ENCODE measurements at regions not wholly inside any gene's neighbourhood (a gene's known extent, or its start where the extent isn't known, plus 50 kb on each side); places are given as distances from the start of the nearest gene placed in this dataset.
A peak's percentile ranks its signal among the peaks of the same experiment; 100 is the strongest.
"Not testable (repeated sequence)": the region's sequence is repeated elsewhere in the genome, so short reads cannot be mapped to it uniquely, and the experiment has no call there.

DNA sequence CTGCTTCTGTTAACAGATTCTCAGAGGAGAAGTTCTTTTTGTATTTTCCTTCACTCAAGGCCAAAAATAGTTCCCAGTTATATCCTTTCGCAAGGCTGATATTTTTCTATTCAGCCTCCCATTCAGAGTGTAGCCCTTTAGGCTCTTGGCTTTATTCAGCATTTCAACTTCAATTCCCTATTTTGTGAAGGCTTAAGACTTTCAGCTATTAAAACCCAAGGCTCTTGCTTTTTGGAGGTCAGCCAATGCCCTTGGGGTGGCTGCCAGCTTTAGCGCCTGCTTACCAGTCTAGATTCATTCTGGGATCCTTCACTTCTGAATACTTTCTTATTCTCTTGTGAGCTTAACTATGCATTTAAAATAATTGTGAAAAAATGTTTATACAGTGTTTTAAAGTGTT lies 57.3 kb upstream of the ADGRA3 start:
- FAIRE-seq: no peak

DNA sequence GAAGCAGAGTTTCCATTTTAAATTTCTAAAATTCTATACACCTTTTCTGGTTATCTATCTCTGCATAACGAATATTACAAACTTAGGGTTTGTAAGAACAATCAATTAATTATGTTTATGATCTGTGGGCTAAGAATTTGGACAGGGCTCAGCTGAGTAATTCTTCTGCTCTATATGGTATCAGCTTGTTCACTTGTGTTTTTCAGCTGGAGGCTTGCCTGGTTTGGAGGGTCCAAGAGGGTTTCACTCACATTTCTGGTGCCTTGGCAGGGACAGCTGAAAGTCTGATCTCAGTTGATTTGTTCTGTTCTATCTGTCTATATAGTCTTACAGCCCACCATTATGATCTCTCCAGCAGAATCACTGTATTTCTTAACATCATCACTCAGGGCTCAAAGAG lies 57.8 kb upstream of the ADGRA3 start:
- FAIRE-seq: no peak

DNA sequence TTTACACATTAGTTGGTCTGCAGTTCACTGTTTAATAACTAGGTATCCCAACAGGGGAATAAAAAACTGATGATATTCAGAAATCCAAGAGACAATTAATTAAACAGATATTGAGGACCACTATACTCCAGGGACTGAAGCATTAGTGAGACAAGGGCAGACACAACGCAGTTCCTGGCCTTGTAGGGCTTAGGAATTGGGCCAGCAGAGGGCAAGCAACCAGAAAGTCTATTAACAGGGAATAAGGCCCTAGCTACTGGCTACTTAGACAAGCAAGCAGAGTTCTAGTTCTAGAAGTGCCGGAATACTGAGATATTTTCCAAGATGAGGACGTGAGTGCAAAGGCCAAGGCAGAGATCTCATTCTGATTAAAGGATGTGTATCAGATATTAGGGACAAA lies 58.6 kb upstream of the ADGRA3 start:
- no peak for FAIRE-seq

DNA sequence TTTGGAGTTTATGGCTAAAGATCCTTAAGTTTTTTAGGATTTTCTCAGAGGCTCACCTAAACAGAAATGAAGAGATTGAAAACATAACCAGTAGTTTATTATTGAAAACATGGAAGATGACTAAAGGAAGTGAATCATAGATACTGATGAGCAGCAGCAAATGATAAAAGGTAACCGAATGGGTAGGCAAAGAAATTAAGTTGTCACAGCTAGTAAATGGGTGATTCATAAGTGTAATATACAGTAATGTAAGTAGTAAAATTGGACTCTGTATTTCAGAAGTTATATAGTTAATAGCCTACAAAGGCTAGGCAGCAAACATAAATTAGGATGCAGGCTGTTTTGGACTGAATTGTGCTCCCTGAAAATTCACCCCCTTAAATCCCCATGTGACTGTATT lies 59.0 kb upstream of the ADGRA3 start:
- no peak for FAIRE-seq

DNA sequence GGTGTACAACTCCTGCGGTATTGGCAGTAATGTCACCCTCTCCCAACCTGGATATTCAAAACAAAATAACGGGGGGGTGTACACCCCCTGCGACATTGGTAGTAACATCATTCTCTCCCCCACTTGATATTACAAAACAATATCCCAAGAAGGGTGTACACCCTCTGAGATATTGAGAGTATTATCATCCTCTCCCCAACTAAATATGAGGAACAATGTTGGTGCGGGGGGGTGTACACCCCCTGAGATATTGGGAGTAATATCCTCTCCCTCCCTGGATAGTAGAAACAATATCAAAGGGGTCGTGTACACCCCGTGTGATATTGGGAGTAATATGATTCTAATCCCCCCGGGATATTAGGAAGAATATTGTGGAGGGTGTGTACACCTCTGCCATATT lies 71.4 kb upstream of the ADGRA3 start:
- FAIRE-seq: no peak

DNA sequence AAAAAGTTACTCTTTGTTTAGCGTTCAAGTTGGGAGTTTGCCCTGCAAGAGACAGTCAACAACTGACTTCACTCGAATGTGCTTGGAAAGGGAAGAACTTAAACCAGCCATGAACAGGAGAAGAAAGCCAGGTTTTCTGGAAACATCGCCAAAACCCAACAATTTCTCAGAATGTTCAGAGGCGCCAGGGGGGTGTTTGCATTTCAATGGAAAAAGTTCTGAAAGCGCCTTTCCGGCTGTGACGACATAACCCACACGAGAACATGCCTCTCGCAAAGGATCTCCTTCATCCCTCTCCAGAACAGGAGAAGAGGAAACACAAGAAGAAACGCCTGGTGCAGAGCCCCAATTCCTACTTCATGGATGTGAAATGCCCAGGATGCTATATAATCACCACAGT lies 78.1 kb upstream of the ADGRA3 start:
- no peak for FAIRE-seq

DNA sequence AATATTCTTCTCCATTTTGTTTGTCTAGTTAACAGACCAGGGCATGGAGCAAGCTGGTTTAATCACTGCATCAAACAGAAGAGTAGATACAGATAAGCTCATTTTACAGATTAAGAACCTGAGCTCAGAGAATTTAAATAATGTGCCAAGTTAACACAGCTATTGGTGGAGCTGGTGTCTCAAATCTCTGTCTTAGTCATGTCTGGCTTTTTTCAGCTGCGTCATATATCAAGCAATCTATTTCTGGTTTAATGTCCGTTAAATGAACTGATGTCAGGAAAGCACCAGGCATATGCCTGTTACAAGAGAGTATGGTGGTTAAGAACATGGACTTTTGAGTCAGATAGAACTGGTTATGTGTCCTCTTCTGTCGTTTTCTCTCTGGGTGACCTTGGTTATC lies 79.8 kb upstream of the ADGRA3 start:
- FAIRE-seq: no peak

DNA sequence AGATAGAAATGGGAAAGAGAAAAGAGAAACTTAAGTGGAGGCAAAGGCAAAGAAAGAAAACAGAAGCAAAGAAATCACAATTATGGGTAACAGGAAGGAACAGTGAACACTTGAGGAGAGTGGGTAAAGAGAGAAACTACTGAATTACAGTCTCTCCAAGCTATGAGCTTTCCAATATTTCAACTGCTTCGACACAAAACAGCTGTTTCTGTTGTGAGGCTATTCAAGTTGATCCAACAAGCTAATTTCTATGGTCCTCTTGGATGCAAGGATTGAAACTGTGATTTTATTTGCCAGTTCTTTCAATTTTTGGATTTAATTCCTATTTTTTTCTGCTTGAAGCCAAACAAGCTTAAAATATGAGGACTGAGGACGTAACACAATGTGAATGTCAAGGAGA lies 80.5 kb upstream of the ADGRA3 start:
- FAIRE-seq: no peak

DNA sequence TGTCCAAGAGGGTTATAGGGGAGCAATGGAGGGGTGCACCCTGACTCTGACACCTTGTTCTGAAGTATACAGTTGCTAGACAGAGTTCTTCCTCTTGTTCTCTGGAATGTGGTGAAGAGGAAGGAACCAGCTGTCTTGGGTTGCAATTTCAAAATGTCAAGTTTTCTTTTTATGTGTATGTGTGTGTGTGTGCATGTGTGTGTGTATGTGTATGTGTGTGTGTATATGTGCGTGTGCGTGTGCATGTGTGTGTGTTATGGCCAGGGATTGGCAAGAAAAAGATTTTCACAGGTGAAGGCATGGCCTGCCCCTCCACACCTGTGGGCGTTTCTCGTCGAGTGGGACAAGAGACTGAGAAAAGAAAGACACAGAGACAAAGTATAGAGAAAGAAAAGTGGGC lies 81.6 kb upstream of the ADGRA3 start:
- no peak for FAIRE-seq

DNA sequence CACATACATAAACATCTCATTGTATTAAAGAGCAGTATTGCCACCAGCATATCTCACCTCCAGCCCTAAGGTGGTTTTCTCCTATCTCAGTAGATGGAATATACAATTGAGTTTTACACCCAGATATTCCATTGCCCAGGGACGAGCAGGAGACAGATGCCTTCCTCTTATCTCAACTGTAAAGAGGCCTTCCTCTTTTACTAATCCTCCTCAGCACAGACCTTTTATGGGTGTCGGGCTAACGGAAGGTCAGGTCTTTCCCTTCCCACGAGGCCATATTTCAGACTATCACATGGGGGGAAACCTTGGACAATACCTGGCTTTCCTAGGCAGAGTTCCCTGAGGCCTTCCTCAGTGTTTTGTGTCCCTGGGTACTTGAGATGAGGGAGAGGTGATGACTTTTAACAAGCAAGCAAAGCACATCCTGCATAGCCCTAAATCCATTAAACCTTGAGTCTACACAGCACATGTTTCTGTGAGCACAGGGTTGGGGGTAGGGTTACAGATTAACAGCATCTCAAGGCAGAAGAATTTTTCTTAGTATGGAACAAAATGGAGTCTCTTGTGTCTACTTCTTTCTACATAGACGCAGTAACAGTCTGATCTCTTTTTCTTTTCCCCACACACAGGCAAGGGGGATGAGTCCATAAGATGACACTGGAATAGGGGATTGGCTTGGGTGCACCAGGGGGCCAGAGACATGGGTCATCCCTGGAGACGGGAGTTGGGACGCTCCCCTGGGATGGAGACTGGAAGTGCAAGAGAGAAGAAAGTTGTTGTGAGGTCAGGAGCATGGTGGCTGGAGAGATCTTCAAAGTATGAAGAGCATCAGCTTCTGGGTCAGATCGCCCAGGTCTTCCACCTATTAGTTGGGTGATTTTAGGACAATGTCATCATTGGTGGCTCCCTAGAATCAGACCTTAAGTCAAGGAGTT lies 82.5 kb upstream of the ADGRA3 start:
- FAIRE-seq: not testable (repeated sequence)

DNA sequence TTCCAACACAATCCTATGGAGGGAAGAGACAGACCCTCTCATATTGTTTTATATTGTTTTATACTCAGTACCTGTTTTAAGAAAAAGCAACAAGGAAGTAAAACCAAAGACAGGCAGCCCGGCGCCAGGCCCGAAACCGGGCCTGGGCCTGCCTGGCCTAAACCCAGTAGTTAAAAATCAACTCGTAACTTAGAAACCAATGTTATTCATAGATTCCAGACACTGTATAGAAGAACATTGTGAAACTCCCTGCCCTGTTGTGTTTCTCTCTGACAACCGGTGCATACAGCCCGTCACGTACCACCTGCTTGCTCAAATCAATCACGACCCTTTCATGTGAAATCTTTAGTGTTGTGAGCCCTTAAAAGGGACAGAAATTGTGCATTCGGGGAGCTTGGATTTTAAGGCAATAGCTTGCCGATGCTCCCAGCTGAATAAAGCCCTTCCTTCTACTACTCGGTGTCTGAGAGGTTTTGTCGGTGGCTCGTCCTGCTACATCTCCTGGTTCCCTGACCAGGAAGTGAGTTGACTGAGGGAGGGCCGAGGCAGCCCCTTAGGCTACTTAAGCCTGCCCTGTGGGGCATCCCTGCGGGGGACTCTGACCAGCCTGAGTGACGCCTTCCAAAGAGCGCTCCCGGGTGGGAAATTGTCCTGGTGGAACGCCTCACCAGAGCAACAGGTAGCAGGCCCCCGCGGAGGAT lies 83.5 kb upstream of the ADGRA3 start:
- FAIRE-seq: not testable (repeated sequence)

DNA sequence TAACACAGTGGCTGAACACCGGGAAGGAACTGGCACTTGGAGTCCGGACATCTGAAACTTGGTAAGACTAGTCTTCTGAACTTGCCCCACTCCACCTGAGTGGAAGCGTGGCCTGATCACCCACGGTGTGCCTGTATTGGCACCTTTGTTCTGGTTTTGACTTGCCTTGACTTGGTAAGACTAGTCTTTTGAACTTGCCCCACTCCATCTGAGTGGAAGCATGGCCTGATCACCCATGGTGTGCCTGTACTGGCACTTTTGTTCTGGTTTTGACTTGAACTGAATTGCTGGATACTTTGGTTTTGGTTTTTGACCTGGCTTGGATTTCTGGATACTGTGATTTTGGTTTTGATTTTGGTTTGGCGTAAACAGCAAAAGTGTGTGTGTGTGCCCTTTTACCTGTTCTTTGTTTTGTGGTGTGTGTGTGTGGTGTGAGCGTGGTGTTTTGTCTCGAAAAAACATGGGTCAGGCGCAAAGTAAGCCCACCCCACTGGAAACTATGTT lies 84.1 kb upstream of the ADGRA3 start:
- FAIRE-seq: not testable (repeated sequence)

DNA sequence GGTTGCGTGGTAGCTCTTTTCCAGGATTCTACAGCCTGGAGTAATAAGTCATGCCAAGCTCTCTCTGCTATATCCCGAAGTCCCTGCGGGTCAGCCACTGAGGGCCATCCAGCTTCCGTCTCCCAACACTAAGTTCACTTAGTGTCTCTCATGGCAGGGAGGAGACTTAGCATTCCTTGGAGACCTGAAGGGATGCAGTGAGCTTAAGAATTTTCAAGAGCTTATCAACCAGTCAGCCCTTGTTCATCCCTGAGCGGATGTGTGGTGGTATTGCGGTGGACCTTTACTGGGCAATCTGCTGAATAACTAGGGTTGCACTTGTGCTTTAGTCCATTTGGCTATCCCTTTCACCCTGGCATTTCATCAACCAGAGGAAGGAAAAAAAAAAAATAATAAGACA lies 85.8 kb upstream of the ADGRA3 start:
- not testable (repeated sequence) for FAIRE-seq

DNA sequence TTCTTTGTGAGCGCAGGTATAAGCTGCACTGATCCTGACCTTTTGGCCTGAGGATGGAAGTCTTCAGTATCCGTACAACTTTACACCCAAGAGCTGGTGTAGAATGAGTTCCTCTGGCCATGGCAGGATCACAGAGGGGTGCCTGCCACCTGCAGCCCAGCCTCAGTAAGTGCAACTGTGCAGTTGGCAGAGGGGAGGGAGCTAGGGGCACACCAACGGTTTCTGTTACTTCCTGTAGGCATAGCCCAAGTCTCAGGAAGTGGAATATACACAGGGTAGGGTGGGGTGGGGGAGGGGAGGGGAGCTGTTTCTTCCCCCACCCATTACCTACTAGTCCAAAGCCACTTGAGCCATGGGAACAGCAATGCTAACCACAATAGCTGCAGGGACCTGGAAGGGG lies 85.4 kb upstream of the GBA3 start:
- FAIRE-seq: no peak

DNA sequence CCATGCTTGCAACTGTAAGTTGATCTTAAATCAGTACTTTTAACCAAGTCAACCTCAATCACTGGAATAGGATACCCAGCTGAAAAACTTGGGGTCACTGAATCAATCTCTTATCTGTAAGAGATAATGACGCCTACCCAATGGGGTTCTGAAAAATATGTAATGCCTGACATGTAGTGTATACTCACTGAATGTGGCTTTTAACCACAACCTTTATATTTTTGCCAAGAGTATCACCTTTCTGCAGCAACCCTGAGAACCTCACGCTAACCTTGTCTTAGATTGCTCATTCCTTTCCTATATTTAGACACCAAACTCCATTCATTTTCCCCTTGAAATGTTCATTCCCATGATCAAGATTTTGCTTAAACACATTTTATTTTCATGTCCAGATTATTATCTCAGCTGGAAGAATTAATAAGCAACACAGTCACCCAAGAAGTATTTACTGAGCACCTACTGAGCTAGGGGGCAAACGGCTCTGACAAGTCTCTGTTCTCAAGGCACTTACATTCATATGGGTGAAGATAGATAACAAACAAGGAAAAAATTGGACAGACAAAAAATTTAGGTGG lies 82.7 kb upstream of the GBA3 start:
- not testable (repeated sequence) for FAIRE-seq

DNA sequence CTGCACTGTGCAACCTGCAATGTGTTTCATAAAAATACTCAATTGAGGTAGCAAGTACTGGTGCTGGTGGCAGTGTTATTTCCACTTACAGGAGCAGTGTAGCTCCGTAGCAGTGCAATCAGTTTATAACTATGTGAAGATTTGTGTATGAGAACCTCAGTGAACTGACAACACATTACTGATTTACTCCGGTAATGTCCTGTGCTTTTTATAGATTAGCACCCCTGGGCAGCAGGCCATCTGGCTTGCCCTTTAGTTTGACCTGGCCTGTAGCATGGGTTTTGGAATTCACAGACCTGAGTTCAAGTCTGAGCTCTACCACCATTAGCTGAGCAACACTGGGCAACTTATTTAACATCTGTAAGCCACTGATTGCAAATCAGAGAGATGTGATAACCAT lies 78.6 kb upstream of the GBA3 start:
- FAIRE-seq: no peak

DNA sequence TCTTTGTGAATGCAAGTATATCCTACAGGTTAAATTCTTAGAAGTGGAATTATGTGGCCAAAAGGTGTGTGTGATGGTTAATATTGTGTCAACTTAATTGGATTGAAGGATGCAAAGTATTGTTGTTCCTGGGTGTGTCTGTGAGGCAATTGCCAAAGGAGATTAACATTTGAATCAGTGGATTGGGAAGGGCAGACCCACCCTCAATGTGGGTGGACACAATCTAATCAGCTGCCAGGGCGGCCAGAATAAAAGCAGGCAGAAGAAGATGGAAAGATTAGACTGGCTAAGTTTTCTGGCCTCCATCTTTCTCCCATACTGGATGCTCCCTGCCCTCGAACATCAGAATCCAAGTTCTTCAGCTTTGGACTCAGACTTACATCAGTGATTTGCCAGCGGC lies 76.2 kb upstream of the GBA3 start:
- no peak for FAIRE-seq

DNA sequence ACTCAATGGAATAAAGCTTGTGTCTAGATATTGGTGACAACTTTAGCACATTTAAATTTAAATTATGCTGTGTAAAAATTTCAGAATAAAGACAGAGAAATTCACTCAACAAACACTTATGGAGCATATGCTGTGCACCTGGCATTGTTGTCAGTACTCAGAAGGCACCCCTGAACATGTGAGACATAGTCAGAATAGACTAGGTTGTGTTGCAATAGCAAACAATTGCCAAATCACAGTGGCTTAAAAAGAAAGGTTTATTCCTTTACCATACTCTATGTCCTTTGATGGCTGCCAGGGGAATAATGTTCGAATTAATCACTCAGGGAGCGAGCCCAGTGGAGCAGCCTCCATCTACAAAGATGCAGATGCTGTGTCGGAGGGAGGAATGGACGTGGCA lies 72.6 kb upstream of the GBA3 start:
- not testable (repeated sequence) for FAIRE-seq

DNA sequence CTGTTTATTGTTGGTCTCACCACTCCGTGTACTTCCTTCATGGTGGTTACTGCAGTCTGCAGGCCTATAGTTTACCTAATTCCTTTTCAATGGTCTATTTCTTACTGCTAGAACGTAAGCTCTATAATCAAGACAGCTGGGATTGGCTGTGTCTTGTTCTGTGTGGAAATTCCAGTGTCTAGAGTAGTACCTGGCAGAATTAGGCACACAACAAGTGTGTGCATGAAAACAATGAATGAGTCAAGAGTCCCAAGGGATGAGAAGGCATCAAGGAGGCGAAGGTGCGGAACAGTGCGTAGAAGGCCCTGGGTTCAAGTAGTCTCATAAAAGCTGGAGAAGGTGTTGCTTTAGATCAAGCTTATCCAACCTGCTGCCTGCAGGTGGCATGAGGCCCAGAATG lies 70.8 kb upstream of the GBA3 start:
- not testable (repeated sequence) for FAIRE-seq

DNA sequence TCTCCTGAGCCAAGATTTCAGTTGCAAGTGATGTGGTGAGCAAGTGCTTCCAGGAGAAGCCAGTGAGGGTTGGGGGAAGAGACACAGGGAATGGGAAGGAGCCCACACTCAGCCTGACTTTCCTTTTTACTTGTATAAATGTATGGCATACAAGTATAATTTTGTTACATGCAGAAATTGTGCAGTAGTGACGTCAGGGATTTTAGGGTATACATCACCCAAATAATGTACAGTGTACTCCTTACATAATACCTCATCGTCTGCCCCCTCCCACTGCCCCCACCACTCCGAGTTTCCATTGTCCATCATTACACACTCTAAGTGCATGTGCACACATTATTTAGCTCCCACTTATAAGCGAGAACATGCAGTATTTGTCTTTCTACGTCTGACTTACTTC lies 68.7 kb upstream of the GBA3 start:
- not testable (repeated sequence) for FAIRE-seq

DNA sequence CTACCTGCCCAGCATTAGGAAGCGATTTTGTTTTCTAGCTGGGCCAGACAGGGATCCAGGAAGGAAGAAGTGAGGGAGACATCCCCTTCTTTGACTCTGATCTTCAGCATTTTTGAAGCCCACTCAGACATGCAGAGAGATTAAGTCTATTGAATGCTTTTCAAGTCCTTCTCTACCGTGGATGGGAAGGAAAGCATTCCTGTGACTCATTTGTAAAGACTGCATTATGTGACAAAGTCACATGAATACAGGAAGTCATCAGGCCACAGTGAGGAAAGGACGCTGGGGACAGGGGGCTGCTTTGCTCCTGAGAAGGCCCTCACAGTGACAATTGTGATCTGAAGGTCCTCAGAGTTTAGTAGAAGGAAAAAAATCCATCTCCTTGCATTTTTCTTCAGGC lies 67.4 kb upstream of the GBA3 start:
- FAIRE-seq: no peak

DNA sequence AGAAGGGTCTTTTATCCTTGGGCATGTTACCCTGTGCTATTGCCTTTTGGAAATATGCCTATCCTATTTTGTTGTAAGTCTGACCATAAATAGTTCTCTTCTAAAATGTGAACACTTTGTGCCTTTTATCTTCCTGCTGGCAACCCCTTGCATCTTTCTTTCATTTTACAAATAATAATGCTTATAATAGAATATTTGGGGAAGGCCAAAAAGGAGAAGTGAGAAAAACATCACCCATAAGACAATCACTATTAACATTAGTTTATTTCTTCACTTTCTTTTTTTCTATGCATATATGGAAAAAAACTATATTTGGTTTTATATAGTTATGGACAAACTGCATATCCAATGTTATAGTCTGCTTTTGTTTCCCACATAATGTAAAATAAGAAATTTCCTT lies 64.9 kb upstream of the GBA3 start:
- FAIRE-seq: peak; percentile 63

DNA sequence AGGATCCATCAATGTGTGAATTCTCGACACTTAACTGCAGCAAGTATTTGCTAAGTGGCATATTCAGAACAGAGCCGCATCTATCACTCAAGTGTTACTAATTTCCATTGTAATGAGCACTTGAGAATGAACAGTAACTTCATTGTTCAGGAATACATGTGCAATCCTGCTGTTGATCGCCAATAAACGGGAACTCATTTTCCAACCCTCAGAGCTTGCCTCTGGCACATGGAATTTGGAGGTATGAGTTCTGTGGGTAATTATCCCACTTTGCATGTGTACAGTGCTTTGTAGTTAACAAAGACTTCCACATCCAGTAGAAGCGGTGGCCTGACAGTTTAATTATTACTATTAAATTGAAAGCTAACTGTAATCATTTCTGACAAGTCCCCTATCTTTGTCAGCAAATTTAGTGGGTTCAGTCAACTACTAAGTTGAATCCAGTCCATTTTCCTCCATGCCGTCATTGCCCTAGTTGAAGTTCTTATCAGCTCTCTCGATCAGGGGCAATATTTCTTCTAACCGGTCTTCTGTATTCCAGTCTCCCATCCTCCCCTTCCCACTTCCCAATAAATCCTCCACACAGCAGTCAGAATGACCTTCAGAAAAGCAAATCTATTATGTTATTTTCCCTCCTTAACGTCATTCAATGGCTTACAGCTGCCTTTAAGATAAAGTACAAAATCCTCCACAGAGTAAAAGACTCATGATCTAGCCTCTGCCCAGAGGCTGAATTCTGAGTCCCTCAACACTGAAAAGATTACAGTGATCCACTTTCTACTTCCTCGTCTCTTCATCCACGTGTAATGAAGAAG lies 62.4 kb upstream of the GBA3 start:
- not testable (repeated sequence) for FAIRE-seq

All from A204.1 (cell line).